ENCODE measurements at regions not wholly inside any gene's neighbourhood (a gene's known extent, or its start where the extent isn't known, plus 50 kb on each side); places are given as distances from the start of the nearest gene placed in this dataset.
"Not testable (repeated sequence)": the region's sequence is repeated elsewhere in the genome, so short reads cannot be mapped to it uniquely, and the experiment has no call there.

- DNase-seq (ENCODE audit: low read depth), result no peak
These were observed 370.6 kb upstream of the MAN1A1 start for GRCh38 chr6:119720160-119720559.

GRCh38 chr6:119717942-119718341, 368.4 kb upstream of the MAN1A1 start:
- no peak for DNase-seq (ENCODE audit: low read depth)

- no peak for DNase-seq (ENCODE audit: low read depth)
These were observed 367.2 kb upstream of the MAN1A1 start for GRCh38 chr6:119716668-119717270.

- DNase-seq (ENCODE audit: low read depth), result no peak
These were observed 364.3 kb upstream of the MAN1A1 start for GRCh38 chr6:119713903-119714302.

GRCh38 chr6:119686644-119687043, 337.1 kb upstream of the MAN1A1 start:
- no peak for DNase-seq (ENCODE audit: low read depth)

GRCh38 chr6:119686240-119686639, 336.7 kb upstream of the MAN1A1 start:
- DNase-seq (ENCODE audit: low read depth), result no peak

- no peak for DNase-seq (ENCODE audit: low read depth)
These were observed 334.1 kb upstream of the MAN1A1 start for GRCh38 chr6:119683671-119684070.

GRCh38 chr6:119683031-119683430, 333.5 kb upstream of the MAN1A1 start:
- no peak for DNase-seq (ENCODE audit: low read depth)

GRCh38 chr6:119678961-119679360, 329.4 kb upstream of the MAN1A1 start:
- DNase-seq (ENCODE audit: low read depth), result no peak

- no peak for DNase-seq (ENCODE audit: low read depth)
These were observed 327.8 kb upstream of the MAN1A1 start for GRCh38 chr6:119677384-119677783.

GRCh38 chr6:119676961-119677360, 327.4 kb upstream of the MAN1A1 start:
- DNase-seq (ENCODE audit: low read depth), result no peak

- no peak for DNase-seq (ENCODE audit: low read depth)
These were observed 326.7 kb upstream of the MAN1A1 start for GRCh38 chr6:119676230-119676629.

GRCh38 chr6:119673741-119674140, 324.2 kb upstream of the MAN1A1 start:
- no peak for DNase-seq (ENCODE audit: low read depth)

GRCh38 chr6:119672725-119673124, 323.2 kb upstream of the MAN1A1 start:
- no peak for DNase-seq (ENCODE audit: low read depth)

GRCh38 chr6:119671105-119671504, 321.5 kb upstream of the MAN1A1 start:
- no peak for DNase-seq (ENCODE audit: low read depth)

GRCh38 chr6:119669221-119669620, 319.7 kb upstream of the MAN1A1 start:
- no peak for DNase-seq (ENCODE audit: low read depth)

GRCh38 chr6:119665432-119665831, 315.9 kb upstream of the MAN1A1 start:
- DNase-seq (ENCODE audit: low read depth), result not testable (repeated sequence)

GRCh38 chr6:119661628-119662027, 312.1 kb upstream of the MAN1A1 start:
- no peak for DNase-seq (ENCODE audit: low read depth)

- no peak for DNase-seq (ENCODE audit: low read depth)
These were observed 311.5 kb upstream of the MAN1A1 start for GRCh38 chr6:119661078-119661477.

GRCh38 chr6:119658917-119659316, 309.4 kb upstream of the MAN1A1 start:
- DNase-seq (ENCODE audit: low read depth), result no peak

GRCh38 chr6:119655124-119655523, 305.6 kb upstream of the MAN1A1 start:
- no peak for DNase-seq (ENCODE audit: low read depth)

GRCh38 chr6:119653329-119653728, 303.8 kb upstream of the MAN1A1 start:
- no peak for DNase-seq (ENCODE audit: low read depth)

- no peak for DNase-seq (ENCODE audit: low read depth)
These were observed 300.0 kb upstream of the MAN1A1 start for GRCh38 chr6:119649531-119649930.

- DNase-seq (ENCODE audit: low read depth), result no peak
These were observed 297.7 kb upstream of the MAN1A1 start for GRCh38 chr6:119647309-119647708.

- DNase-seq (ENCODE audit: low read depth), result no peak
These were observed 294.3 kb upstream of the MAN1A1 start for GRCh38 chr6:119643876-119644275.

Data from activated gamma-delta T cell treated with anti-CD3 and anti-CD28 coated beads, Interleukin-2, amount 50 U/mL, for 16 hours (primary cell).